Adrenal gland (tissue), 9 donors: ENCODE measurements at regions not wholly inside any gene's neighbourhood (a gene's known extent, or its start where the extent isn't known, plus 50 kb on each side); places are given as distances from the start of the nearest gene placed in this dataset.

Experiments used
- DNase-seq, 7 donors: peaks; one replicate each; pipeline ENCODE4 v3.0.0-alpha.2; 2019 to 2020
- H3K27ac ChIP-seq, 5 donors: fragments of 200-600 bp; sonication (generic) in 4 of 5; 1 replicate in 3 of 5; 2 replicates in 2 of 5; pipeline versions ENCODE4 v1.5.1 to v1.8.0; 2016 to 2020; ENCODE audit warnings: mild to moderate bottlenecking in 1 of 5
- H3K27me3 ChIP-seq: fragments of 200-600 bp; 2 replicates; pipeline ENCODE4 v1.8.0; 2021
- H3K36me3 ChIP-seq, 2 donors: fragments of 200-600 bp; replicated peaks in 1 of 2; 1 replicate in 1 of 2; 2 replicates in 1 of 2; pipeline versions ENCODE4 v1.5.1 to v1.8.0; 2018 to 2022
- H3K4me1 ChIP-seq, 2 donors: fragments of 200-600 bp; replicated peaks in 1 of 2; 1 replicate in 1 of 2; 2 replicates in 1 of 2; pipeline versions ENCODE4 v1.5.1 to v1.8.0; 2018 to 2021
- H3K4me3 ChIP-seq, 4 donors: fragments of 200-600 bp; sonication (generic) in 3 of 4; one replicate each; pipeline ENCODE4 v1.5.1; 2016 to 2018
- H3K9me3 ChIP-seq, 3 donors: fragments of 200-600 bp; sonication (generic) in 1 of 3; replicated peaks in 1 of 3; 1 replicate in 2 of 3; 2 replicates in 1 of 3; pipeline versions ENCODE4 v1.5.1 to v1.8.0; 2016 to 2021
- POLR2A ChIP-seq, 2 donors: fragments of 450-650 bp; IDR thresholded peaks; one replicate each; pipeline ENCODE4 v1.6.1; 2017; ENCODE audit warnings: antibody characterized with exemption in 2 of 2, mild to moderate bottlenecking in 2 of 2, moderate library complexity in 1 of 2
- WGBS, 4 donors: extraction: QIAGEN DNeasy Blood & Tissue Kit in 2 of 4; methylation state at CpG; one replicate each; pipeline versions ENCODE4 v1.1.5 to v1.1.7; 2013 to 2017; 5-methylcytosine and 5-hydroxymethylcytosine counted together
- intact Hi-C, 2 donors: fragments of 100-400 bp; cut with DNase I; formaldehyde crosslinking; loops; one replicate each; pipeline versions ENCODE4 v1.14.1 to v1.15.0; 2022 to 2023
- TF ChIP-seq, protein P1 (sequence below), 6 experiments: fragments of 450-650 bp in 4 of 6; fragments of 200-600 bp in 2 of 6; sonication (generic) in 1 of 6; IDR thresholded peaks; 1 replicate in 5 of 6; 2 replicates in 1 of 6; pipeline versions ENCODE4 v1.5.1 to v1.8.0; 2016 to 2021; ENCODE audit warnings: antibody characterized with exemption in 6 of 6, mild to moderate bottlenecking in 2 of 6, moderate library complexity in 1 of 6
- donor health status: healthy with polysubstance abuse.
- donor health status: Bipolar disorder and iron deficiency.
- donor health status: DM: yes; HTN: yes; CAD: no.
- donor health status: DM: no; HTN: no; CAD: no.
- donor health status: DM: no; HTN: no; CAD: no.

GRCh38 chr14:98598576-98598975 is 673.4 kb downstream of the BCL11B start:
- H3K4me1 ChIP-seq, result no peaks in the 10 kb centered on the region
- intact Hi-C loops, result no loop called here
- no peaks in the 10 kb centered on the region for H3K27me3 ChIP-seq
- no peak for DNase-seq
- WGBS, 4 donors, result 72 to 95% (median 86%) methylated on average over 6 of the region's 6 CpGs
- no peak overlapping the region for H3K4me3 ChIP-seq
- H3K36me3 ChIP-seq, result no peaks in the 10 kb centered on the region
- TF ChIP-seq, protein P1, sequence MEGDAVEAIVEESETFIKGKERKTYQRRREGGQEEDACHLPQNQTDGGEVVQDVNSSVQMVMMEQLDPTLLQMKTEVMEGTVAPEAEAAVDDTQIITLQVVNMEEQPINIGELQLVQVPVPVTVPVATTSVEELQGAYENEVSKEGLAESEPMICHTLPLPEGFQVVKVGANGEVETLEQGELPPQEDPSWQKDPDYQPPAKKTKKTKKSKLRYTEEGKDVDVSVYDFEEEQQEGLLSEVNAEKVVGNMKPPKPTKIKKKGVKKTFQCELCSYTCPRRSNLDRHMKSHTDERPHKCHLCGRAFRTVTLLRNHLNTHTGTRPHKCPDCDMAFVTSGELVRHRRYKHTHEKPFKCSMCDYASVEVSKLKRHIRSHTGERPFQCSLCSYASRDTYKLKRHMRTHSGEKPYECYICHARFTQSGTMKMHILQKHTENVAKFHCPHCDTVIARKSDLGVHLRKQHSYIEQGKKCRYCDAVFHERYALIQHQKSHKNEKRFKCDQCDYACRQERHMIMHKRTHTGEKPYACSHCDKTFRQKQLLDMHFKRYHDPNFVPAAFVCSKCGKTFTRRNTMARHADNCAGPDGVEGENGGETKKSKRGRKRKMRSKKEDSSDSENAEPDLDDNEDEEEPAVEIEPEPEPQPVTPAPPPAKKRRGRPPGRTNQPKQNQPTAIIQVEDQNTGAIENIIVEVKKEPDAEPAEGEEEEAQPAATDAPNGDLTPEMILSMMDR (IDR thresholded peaks at IDR 0.05), result no peak
- TF ChIP-seq POLR2A (IDR thresholded peaks at IDR 0.05), result no peak
- H3K9me3 ChIP-seq, result no peaks in the 10 kb centered on the region
- no peak overlapping the region for H3K27ac ChIP-seq

GRCh38 chr14:98599082-98599481 is 672.9 kb downstream of the BCL11B start:
- H3K36me3 ChIP-seq, result no peaks in the 10 kb centered on the region
- no peaks in the 10 kb centered on the region for H3K9me3 ChIP-seq
- no peak for DNase-seq
- no peak for TF ChIP-seq POLR2A (IDR thresholded peaks at IDR 0.05)
- TF ChIP-seq, protein P1 (IDR thresholded peaks at IDR 0.05), result no peak
- H3K27me3 ChIP-seq, result no peaks in the 10 kb centered on the region
- no peak overlapping the region for H3K27ac ChIP-seq
- WGBS, 4 donors, result 46 to 60% (median 55%) methylated on average over 5 of the region's 5 CpGs
- no peak overlapping the region for H3K4me3 ChIP-seq
- no peaks in the 10 kb centered on the region for H3K4me1 ChIP-seq
- intact Hi-C loops, result no loop called here

DNA sequence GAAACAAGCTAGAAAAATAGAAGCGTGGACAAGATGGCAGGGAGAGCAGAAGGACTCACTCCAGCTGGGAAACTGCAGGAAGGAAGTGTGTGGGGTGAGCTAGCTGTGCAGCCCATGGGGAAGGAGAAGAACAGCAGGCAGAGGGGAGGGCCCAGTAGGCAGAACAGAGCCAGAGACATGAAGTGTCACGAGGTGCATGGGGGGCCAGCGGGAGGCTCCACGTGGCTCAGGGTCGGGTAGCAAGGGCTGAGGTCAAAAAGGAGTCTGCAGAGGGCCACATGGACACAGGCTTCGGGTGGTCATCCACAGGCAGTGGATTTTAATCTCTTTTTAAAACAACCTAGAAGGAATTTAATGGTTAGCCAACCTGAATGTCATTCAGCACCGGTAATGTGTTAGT is 669.0 kb downstream of the BCL11B start:
- no peak for DNase-seq
- intact Hi-C loops, result no loop called here
- Histone ChIP-seq H3K4me1 (no peaks in the 10 kb centered on the region), H3K9me3 (no peaks in the 10 kb centered on the region), H3K4me3 (no peak overlapping the region), H3K27ac (no peak overlapping the region), H3K36me3 (no peaks in the 10 kb centered on the region), H3K27me3 (no peaks in the 10 kb centered on the region)
- TF ChIP-seq, protein P1 (IDR thresholded peaks at IDR 0.05), result no peak
- TF ChIP-seq POLR2A (IDR thresholded peaks at IDR 0.05), result no peak
- WGBS, 4 donors, result 46 to 54% (median 51%) methylated on average over 7 of the region's 7 CpGs

- intact Hi-C loops, result no loop called here
- H3K4me1 ChIP-seq, result no peaks in the 10 kb centered on the region
- H3K36me3 ChIP-seq, result no peaks in the 10 kb centered on the region
- no peaks in the 10 kb centered on the region for H3K9me3 ChIP-seq
- no peak overlapping the region for H3K27ac ChIP-seq
- TF ChIP-seq, protein P1 (IDR thresholded peaks at IDR 0.05), result no peak
- TF ChIP-seq POLR2A (IDR thresholded peaks at IDR 0.05), result no peak
- no peak for DNase-seq
- H3K27me3 ChIP-seq, result no peaks in the 10 kb centered on the region
- WGBS, 4 donors, result 73 to 78% (median 76%) methylated on average over 2 of the region's 2 CpGs
- H3K4me3 ChIP-seq, result no peak overlapping the region
Observed at GRCh38 chr14:98605043-98605442, 667.0 kb downstream of the BCL11B start.
